ENCODE measurements at regions not wholly inside any gene's neighbourhood (a gene's known extent, or its start where the extent isn't known, plus 50 kb on each side); places are given as distances from the start of the nearest gene placed in this dataset.

DNA sequence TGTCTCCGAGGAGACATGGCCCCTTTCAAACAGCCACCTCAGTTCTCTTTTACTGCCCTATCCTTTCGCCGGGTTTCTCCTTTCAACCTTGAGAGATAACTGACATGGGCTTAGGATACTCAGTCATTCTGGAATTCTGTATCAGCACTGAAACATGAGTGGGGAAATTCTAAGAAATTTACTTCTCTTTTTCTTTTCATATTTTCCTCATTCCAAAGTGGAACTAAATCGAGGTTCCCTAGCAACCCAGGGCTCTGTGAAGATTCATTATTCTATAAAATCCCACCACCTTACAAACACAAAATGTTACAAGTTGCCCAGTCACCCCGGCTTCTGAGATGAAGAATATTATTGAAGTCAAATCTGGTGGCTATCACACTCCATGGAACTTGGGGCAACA lies 319.2 kb downstream of the ENC1 start:
- DNase-seq = no peak

DNA sequence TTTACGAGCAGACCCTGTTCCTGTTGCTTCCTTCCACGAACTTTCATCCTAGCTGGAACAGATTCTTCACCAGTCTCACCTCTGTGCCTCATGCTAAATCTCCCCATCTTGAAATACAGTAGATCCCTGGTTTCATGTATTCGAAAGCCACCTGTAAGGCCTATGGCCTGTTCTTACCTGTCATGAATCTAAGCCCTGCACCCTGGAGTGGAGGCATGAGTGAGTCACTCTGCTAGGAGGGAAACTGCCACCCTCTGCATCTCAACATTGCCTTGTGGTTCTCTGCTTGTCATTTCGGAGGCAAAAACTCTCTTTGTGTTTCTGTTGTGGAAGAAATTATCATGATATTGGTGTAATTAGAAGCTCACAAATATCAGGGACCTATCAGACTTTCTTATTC lies 320.0 kb downstream of the ENC1 start:
- DNase-seq = no peak

DNA sequence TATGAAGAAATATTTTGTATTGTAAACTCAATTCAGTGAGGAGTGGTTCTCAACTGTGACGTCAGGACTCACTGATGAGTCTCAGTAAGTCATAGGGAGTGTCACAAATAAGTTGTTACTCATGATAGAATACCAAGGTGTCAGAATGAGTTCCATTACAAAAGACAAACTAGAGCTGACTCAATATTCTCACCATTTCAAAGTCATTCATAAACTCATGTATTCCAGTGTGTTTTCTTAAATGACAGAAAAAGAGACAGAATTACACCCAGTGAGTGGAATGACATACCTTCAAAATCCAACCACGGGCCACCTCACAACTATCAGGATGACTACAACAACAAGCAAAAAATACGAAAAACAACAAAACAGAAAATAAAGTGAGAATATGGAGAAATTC lies 321.5 kb downstream of the ENC1 start:
- DNase-seq = no peak

DNA sequence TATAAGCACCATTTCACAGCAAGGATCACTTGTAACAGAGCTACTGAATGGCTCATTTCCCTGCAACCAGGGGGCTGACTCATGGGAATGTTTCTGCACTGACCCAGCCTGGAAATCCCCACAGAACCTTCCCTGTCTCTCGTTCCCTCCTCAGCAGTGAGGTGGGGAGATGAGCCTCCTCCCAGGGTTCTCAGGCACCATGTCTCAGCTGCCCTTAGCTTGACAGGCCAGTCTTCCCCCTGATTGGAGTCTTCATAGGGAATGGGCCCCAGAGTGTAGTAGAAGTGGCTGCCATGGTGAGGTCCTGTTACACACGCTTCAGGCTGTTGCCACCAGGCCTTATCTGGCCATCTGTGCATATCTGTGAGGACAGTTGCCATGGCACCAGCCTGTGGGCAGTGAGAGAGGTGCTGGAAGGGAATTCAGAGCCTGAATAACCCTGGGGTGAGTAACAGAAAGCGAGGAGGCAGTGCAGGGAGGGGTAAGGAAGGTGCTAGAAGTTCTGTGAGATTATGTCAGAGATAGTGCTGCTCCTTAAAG lies 324.4 kb downstream of the ENC1 start:
- no peak for DNase-seq

DNA sequence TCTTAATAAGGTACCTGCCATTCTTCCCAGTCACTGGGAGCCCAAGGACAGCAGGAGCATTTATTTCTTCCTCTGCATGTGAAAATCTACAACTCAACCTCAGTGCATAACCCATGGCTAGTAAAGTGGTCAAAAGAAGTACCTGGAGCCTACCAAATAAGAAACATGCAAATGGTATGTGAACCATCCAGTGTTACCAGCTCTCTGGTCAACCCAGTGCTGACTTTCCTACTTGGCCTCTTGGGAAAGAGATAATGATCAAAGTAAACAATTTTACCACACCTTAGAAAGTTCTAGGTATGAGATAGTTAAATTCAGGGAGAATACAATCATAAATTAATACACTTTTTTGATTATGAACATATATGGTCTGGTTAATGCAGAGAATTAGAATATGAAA lies 325.6 kb downstream of the ENC1 start:
- no peak for DNase-seq

DNA sequence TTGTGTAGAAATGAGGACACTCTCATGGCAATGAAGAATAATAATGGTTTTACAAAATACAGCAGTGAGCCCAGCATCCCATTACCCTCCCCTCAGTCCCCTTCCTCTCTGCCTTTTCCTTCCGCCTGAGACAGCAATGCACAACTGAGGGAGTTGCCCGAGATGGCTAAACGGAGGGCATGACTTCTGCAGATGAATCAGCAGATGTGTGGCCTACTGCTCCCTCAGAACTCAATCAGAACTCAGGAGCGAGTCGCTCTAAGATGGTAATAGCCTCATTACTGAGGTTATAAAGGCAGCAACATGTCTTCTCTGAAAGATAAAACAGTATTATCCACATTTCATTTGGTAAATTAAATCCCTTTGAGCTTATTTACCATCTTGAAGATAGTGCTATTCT lies 326.6 kb downstream of the ENC1 start:
- no peak for DNase-seq

DNA sequence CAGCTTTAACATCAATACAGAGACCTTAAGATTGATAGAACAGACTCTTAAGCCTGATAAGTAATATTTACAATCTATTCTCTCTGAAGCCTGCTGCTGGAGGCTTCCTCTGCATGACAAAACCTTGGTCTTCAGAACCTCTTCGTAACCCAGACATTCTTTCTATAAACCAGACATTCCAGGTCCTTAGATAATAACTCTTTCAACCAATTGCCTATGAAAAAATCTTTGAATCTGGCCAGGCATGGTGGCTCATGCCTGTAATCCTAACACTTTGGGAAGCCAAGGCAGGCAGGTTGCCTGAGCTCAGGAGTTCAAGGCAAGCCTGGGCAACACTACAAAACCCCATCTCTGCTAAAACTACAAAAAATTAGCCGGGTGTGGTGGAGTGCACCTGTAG lies 327.8 kb downstream of the ENC1 start:
- DNase-seq = no peak

DNA sequence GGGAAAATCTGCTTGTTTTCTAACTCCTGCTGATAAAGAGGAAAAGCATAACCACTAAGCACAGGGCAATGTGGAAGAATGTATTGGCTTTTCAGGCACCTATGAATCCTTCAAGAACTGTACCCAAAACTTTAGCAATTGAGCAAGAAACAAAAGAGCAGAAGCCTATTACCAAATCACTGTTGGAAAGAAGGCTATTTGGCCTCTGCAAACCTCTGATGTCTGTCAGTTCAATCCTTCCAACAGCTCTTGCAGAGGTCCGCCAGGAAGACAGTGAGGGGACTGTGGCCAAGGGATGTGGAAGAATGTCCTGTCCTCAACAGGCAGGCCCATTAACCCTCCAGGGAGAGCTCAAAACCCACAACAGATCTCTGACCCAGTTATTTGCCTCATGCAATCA lies 328.6 kb downstream of the ENC1 start:
- no peak for DNase-seq

DNA sequence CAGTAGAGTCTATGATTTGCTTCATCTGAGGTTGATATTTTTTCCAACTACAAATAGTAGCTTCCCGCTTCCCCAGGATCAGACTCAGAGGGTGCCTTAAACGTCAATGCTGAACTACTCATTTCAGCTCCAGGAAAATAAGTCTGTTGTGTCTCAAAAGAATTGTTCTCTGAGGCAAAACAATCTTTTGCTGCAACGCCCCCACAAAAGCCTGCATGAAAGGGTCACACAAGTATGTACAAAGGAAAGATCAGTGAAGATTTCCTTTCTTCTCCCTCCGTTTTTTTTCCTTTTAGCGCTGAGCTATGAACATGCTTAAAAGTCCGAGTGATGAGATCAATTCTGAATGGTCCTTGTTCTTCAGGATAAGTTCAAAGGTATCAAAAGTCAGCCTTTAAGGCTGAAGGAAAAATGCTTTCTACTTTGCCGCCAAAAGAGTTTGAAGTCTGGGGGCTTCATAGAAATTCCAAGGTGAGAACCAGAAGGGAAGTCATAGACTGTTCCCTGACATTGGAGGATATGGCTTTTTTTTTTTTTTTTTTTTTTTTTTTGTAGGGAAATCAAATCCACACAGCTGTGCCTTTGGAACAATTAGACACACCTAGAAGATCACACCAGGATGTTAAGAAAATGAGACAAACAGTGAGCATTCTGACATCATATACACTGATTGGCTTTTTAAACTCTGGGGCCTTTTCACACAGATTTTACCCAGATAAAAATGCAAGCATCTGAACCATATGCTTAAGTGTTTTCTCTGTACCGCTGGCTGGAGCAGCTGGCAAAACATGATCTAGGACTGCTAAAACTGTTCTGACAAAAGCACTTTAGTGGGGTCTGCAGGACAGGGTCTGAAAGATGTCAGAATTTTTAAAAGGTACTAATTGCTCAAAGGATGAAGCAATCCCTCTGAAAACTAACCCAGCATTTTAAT lies 329.3 kb downstream of the ENC1 start:
- no peak for DNase-seq

DNA sequence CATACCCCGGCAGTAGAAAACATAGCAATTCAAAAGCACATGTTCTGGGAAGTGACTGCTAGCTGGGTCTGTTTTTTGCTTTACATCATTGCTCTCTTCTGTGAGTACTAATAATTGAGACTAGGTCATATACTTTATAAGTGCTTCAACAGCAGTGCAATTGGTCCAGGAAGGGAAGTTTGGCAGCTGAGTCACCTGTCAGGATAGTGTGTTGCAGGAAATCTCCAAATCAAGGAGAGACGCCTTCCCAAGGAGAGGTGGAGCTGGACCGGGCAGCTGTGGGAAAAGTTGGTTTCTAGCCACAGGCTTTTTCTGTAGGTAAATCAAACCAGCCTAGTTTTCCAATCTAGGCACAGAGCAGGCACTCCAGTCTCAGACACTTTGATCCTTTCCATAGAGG lies 330.1 kb downstream of the ENC1 start:
- DNase-seq = no peak

DNA sequence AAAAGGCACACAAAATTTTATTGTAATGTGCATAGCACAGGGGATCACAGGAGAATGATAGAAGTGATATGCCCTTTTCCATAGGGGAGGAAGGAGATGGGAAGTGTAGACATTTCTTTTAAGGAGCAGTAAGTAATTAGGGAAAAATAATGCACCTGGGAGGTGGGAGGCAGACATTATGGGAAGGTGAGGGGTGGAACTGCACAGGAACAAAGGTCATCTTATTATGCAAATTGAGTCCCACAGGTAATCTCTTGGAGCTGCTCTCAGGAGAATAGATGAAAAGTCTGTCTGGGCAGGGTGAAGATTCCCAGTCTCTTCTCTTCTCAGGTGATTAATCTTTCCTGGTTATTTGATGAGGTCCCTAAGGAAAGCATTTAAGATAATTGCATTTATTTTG lies 331.5 kb downstream of the ENC1 start:
- no peak for DNase-seq

DNA sequence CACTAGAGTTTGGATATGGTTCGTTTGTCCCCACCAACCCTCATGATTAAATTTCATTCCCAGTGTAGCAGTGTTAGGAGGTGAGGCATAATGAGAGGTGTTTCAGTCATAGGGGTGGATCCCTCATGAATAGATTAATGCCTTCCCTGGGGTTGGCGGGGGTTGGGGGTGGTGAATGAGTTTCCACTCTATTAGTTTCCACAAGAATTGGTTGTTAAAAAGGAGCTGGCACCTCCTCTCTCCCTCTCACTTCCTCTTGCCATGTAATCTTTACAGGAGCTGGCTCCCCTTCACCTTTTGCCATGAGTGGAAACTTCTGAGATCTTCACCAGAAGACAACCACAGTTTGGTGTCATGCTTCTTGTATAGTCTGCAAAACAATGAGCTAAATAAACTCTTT lies 333.7 kb downstream of the ENC1 start:
- no peak for DNase-seq

DNA sequence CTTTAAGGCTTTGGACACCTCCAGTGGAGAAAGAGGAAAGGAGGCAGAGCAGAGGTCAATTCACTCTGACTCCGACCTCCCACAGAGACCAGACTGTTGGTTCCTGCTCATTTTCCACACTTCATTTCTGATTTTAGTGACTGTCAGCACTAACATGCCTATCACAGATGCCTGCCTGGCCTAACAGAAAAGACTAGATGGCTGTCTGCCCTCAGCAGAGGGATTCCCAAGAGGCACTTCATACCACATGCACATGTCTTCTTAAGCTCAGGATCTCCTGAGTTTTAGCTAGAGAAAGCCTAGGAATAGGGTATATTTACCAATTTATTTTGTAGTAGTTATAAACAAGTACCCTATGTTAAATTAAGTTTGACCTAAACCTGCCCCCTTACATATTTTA lies 336.0 kb downstream of the ENC1 start:
- no peak for DNase-seq

DNA sequence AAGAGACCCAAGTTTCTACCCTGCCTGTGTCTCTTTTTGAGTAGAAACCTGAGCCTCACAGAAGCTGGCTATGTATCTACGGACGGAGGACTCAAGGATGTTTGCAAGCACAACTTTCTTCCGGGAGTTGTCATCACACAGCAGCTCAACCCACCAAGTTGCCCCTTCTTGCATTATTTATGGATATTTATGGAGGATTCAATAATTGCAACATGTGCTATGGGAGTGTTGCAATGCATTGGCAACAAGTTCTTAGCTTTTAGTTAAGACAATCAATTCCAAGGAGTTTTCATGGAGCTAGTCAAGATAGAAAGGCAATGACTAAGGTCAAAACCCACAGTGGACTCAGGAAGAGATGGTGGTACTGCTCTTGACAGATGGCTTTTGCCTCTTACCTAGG lies 336.9 kb downstream of the ENC1 start:
- no peak for DNase-seq

DNA sequence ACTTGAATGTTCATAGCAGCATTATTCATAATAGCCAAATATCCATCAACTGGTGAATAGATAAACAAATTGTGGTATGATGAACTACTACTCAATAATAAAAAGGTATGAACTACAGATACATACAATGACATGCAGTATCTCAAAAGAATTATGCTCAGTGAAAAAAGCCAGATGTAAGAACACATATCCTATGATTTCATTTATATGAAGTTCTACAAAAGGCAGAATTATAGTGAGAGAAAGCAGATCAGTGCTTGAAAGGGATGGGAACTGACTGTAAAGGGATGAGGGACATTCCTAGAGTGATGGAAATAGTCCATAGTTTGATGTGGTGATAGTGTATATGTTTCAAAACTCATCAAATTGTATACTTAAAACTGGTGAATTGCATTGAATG lies 339.0 kb downstream of the ENC1 start:
- DNase-seq = no peak

DNA sequence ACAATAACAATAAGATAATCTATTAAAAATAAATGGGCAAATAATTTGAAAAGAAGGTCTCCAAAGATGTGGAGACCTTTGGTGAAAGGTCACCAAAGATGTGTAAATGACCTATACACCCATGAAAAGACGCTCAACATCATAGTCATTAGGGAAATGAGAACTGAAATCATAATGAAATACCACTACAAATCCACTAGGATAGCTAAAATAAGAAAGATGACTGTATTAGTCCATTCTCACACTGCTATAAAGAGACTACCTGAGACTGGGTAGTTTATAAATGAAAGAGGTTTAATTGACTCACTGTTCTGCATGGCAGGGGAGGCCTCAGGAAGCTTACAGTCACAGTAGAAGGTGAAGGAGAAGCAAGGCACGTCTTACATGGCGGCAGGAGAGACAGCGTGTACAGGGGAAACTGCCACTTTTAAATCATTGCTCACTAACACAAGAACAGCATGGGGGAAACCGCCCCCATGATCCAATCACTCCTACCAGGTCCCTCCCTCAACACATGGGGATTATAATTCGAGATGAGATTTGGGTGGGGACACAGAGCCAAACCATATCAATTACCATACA lies 339.6 kb downstream of the ENC1 start:
- no peak for DNase-seq

DNA sequence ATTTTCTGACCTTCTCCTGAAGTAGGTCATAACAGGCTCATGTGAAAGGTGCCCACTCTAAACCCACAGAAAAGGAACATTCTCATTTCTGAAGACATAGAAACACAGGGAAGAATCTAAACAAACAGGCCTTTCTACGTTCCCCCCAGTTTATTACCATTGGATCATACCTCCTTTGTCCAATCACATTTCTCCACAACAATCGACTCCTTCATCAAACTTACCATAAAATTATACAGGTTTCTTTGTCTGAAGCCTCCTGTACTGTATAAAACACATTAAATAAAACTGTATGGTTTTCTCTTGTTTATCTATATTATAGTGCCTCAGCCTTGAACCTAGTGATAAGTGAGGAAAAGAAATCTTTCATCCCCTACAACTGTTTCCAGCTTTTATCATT lies 340.7 kb downstream of the ENC1 start:
- DNase-seq = no peak

DNA sequence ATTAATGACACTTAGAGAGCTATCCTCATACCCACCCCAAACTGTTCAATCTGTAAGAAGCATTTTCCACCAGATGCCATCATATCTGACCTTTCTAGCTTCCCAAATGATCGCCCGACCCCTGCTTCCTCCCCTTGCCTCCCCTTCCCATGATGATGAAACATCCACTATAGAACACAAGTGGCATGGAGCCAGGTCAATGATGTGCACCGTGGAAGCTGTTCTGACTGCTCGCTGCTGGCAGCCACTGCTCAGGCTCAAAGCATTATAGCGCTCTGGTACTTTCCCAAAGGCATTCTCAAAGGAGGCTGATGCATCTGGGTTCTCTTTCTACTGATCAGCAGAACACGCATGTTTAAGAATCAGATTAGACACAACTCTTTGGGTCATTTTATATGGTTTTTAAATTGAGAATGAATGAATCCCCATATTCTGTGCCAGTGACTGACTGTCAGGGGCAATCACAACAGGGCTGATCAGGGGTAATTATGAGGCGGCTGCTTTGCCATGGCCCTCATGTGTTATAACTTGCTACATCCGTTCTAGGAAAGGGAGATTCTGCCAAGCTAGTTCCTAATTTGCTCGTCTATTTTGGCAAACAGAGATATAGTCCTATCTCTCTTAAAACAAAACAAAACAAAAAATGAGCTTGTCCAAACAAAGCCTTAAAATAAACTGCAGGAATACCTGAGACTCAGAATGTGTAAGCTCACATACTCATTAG lies 343.7 kb downstream of the ENC1 start:
- DNase-seq = no peak

DNA sequence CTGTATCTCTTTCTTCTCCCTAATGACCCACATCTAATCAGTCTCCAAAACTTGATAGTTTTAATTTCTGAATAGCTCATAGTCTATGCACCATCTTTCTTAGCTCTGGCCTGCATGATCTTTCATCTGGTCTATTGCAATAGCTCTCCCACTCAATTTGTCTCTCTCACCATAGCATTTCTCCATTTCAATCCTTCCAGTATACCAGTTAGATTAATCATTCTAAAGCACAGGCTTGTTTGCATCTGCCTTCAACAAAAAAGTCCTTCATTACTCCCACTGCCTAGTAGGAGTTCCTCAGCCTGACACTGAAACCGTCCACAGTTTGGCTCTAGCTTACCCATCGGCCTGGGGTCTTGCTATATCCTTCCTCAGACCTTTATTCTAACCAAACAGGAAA lies 344.9 kb downstream of the ENC1 start:
- no peak for DNase-seq

DNA sequence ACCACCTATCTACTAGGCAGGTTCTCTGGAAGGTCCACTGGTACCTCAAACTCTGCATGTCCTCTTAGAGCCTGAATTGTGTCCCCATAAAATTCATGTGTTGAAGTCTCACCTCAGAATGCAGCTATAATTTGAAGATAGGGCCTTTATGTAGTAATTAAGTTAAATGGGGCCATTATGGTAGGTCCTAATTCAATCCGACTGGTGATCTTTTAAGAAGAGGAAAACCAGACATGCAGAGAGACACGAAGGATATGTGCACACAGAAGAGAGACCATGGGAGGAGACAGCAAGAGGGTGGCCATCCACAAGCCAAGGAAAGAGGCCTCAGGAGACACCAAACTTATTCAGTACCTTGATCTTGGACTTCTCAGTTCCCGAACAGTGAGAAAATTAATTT lies 345.4 kb downstream of the ENC1 start:
- no peak for DNase-seq

DNA sequence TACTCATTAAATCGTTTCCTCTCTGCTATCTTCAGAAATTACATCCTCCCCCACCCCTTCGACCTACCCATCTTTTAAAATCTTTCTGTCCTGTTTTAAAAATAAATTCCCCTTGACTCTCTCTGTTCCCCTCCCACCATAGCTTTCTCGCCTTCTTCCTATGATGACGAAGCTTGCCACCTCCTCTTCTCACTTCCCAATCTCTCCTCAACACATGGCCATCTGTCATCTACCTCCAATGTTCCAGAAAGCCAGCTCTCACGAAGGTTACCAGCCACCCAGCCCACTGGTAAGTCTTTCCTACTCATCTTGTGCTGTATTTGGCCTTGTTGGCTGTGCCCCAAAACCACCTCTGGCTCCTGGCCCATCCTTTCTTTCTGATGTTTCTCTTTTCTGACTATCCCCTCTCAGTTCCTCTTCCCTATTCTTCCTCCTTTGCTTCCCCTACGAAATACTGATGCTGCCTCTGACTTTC lies 346.3 kb downstream of the ENC1 start:
- DNase-seq = no peak

DNA sequence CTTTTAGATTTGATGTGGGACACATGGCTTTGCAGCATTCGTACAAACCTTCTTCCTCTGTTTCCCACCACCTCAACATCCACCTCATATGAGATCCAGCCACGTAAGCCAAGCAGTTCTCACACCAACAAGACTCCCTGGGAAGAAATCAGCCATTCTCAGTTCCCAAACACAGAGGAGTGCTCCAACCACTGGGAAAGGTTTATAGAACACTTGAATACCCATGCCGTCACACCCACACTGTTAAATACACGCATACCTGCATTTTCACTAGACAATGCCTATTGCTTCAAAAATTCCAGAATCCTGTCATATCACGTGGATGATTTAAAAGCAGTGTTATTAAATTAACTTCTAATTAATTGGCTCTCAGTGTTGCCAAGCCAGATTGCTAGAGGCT lies 347.3 kb downstream of the ENC1 start:
- DNase-seq = no peak

Data from muscle of arm (tissue), 1 donor.